CD4-positive, alpha-beta T cell treated with Interleukin-6 at 100 ng/mL for 8 hours (primary cell): ENCODE measurements at regions not wholly inside any gene's neighbourhood (a gene's known extent, or its start where the extent isn't known, plus 50 kb on each side); places are given as distances from the start of the nearest gene placed in this dataset.

Source experiments
- DNase-seq: peaks from one replicate; pipeline ENCODE4 v3.0.0-alpha.2; 2020; ENCODE audit warnings: mixed read lengths, low spot score

DNA sequence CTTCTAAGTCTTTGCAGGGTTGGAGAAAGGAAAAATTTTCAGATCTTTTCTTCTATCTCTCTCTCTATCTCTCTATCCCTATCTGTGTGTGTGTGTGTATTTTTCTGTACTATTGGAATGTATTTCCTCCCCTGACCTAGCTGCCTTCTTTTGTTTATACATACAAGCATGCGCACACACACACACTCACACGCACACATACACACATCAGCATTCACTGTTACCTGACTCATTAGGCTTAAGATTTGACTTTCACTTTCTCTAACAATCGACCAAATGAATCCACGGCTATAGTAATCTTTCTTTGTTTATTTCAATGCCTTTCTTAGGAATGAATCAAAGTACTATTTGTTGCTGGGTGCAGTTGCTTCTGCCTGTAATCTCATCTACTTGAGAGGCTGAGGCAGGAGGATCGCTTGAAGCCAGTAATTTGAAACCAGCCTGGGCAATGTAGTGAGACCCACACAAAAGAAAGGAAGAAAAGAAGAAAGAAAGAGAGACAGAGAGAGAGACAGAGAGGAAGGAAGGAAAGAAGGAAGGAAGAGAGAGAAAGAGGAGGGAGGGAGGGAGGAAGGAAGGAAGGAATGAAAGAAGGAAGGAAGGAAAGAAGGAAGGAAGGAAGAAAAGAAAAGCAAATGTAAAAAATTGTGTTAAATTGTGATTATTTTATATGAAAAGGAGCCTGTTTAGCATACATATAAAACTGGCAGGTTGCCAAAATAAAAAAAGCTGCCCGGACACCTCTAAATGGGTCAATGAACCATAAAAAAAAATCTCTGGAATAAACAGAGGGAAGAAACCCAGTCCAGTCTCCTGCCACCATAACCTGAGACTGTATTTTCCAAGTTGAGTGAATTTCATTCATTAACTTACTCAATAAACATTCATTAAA lies 206.8 kb downstream of the ZNF326 start:
- DNase-seq = no peak

DNA sequence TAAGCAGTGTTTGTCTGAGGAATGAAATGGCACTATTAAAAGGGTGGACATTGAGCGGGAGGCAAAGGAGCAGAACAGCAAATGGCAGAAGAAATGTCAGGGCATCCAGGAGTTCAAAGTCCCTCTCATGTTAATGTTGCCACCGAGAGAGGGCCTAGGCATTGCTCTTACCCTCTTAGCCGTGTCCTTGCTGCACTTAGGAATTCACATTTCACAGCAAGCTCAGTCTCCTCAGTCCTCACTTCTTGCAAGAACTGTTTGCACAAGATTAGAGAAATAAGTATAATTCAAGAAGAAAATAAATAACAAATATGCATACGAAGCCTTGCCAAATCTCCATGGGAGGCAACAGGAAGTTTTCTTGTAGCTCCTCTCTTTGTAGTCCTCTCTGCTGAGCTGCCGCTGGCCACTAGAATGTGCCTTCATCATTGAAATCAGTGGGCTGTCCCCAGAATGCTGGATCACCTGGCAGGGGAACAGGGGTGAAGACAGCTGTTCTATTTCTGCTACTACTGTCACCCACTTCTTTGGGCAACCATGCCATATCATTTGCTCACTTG lies 205.8 kb downstream of the ZNF326 start:
- no peak for DNase-seq

DNA sequence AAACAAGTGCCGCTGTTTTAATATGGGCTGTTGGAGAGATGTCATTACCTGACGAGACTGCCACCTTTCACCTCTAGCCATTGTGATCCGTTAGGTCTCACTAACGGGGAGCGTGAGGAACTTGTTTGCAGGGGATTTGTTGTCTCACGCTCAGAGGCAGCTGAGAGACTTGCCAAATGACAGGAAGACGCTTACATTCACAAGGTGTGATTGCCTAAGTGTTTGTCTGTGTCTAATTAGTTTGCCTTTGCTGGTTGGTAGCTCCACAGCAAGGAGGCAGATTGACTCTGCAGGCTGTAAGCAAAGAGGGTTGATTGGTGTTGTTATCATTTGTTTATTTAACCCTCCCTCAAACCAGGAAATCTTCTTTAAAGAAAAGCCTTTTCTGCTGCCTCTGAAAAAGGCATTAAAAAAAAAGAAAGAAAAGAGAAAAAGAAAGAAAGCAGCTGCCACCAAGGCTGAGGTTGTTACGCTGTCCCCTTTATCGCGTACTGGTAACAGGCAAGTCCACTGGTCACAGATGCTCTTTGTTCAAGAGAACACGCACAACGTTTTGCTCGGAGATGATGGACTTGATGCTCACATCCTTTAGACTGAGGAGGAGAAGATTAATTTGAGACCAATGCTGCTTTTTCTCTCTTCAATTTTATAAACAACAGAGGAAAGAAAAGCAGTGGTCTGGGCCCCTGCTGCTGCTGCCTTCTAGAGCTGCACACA lies 203.9 kb downstream of the ZNF326 start:
- DNase-seq = no peak

GRCh38 chr1:90193116-90193515 lies 198.2 kb downstream of the ZNF326 start:
- no peak for DNase-seq

- no peak for DNase-seq
Observed at GRCh38 chr1:90192408-90192807, 197.5 kb downstream of the ZNF326 start.

- DNase-seq = no peak
Observed at GRCh38 chr1:90190523-90190922, 195.6 kb downstream of the ZNF326 start.

GRCh38 chr1:90189889-90190288 lies 195.0 kb downstream of the ZNF326 start:
- DNase-seq = no peak

DNA sequence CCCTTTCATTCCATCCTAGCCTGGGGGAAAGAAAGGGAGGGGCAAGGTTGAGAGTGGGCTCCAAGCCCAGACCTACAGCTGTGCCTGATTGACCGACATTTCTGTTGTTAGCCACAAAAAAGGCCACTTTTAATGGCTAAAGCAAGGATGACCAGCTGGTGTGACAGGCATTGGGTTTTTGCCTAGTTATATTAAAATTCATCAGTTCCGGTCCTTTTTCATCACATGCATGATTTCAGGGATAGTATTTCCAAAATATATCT lies 192.3 kb downstream of the ZNF326 start:
- DNase-seq = no peak

DNA sequence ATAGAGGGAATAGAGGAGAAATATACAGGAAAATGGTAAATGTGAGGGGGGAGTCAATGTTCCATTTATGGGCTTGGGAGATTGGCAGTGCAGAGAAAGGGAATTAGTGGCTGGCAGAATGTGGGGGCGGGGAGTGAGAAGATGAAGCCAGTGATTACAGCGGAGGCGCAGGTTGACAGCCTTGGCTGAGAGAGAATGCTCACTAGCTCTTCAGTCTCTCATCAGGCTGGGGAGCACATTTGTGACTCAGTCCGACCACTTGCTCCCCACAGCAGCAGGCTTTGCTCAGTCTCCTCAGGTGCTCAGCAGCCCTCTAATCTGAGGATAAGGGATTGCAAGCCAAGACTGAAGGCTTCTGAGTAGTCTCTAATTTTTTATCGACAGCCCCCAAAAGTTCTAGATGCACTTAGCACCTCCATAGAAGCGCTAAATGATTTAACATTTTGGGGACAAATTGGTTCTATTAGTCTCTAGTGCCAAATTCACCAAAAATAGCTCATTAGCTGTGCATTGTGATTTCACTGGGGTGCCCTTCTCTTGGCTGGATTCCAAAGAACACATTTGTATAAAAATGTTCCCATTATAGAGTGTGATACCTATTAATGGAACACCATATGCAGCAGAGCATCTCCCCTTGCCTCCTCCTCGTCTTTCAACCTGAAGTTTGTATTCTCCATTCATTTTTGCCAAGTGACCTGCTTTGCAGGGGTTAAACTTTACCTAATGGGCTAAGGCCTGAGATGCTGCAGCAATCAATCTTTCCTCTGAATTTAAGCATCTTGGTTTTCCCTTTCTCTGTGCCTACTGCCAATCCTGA lies 191.8 kb downstream of the ZNF326 start:
- DNase-seq = no peak

DNA sequence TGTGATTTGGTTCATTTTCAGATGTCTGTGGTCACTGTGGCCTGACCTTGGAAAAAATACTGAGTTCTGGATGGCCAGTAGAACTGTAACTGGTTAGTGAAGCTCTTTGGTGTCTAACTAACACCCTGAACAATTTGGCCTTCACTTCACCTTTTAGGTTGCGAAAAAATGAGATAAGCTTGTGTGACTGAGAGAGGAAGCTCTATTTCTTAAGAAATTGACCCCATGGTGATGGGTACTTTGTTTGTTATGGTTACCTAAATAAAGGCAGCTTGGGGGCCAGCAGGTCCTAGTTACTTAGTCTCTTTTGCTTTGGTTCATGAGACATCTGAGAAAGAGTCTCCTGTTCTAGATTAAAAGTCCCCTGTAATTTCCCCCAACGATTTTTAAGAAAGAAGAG lies 181.6 kb downstream of the ZNF326 start:
- no peak for DNase-seq

GRCh38 chr1:90175490-90176167 lies 180.7 kb downstream of the ZNF326 start:
- no peak for DNase-seq

DNA sequence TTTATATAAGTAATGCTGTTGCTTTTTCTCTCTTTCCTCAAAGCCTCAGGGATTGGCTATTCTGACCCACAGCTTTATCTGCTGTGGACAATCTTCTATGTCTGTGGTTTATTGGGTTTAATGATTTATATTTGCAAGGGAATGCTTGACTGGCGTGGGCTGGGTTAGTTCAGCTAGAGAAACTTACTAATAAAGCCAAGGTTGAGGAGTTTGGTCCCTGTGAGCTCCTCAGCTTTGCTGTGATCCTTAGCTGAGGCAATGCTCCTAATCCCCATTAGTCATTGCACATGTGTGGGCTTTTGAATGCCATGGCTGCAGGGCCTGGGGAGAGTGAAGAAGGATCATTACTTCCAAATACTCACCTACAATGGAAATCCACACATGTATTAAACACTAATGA lies 179.3 kb downstream of the ZNF326 start:
- DNase-seq = no peak

DNA sequence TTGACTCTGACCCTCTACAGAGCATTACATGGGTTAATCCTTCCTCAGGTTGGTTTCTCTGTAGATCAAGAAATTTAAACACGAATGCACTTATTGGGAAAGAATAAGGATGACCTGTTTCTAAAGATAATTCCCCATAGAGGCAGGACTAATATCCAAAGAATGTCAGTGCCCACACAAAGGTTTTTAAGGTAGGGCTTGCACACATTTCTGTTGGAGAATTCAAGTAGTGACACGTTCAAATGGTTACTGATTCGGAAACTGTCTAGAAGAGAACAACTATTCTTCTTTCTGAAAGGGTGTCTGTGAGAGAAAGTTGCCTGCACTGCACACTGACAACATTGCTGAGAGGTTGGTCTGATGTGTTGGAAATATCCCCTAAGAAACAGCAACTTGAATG lies 167.3 kb downstream of the ZNF326 start:
- no peak for DNase-seq

- DNase-seq = no peak
Observed at GRCh38 chr1:90161625-90162024, 166.7 kb downstream of the ZNF326 start.

DNA sequence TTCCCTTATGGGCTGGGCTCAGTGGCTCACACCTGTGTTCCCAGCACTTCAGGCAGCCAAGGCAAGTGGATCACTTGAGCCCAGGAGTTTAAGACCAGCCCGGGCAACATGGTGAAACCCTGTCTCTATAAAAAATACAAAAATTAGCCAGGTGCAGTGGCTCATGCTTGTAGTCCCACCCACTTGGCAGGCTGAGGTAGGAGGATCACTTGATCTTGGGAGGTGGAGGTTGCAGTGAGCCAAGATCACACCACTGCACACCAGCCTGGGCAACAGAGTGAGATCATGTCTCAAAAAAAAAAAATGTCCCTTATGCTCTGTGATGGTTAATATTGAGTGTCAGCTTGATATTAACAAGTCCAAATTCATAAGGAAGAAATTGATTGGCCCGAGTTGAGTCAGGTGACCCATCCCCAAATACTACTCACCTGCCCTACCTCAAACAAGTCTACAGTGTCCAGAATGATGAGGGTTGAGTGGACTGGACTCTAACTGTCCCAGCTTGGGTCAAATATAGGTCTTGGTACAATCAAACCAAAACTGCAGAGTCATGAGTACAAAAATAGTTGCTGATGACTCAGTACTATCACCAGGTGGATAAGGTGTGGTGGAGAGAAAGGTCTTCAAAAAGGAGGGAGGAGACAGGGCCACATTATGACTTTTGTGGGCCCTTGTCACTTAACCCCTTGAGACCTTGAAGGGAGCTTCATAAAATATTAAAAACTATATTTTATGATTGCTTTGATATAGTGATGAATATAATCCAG lies 161.0 kb downstream of the ZNF326 start:
- DNase-seq = no peak

- no peak for DNase-seq
Observed at GRCh38 chr1:90154711-90155110, 159.8 kb downstream of the ZNF326 start.

GRCh38 chr1:90149101-90149500 lies 154.2 kb downstream of the ZNF326 start:
- DNase-seq = no peak

DNA sequence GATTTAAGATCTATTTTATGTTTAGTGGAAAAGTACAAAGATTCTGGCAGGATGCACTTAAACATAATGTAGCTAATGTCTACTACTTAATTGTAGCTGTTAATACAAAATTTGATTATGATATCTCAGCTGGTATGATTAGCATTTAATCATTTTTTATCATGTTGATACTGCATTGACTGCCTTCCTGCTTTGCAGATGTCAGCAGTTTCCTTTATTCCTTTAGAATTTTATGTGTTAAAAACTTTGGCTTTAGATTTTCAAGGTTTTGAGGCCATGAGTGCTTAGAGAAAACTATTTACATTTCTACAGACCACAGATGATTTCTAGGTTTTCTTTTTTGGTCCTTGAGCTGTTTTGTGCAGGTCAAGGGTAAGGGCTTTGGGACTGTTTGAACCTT lies 152.2 kb downstream of the ZNF326 start:
- DNase-seq = no peak

GRCh38 chr1:90144820-90145219 lies 149.9 kb downstream of the ZNF326 start:
- DNase-seq = no peak

- no peak for DNase-seq
Observed at GRCh38 chr1:90143591-90143990, 148.7 kb downstream of the ZNF326 start.

- no peak for DNase-seq
Observed at GRCh38 chr1:90142697-90143096, 147.8 kb downstream of the ZNF326 start.
